ENCODE measurements at regions not wholly inside any gene's neighbourhood (a gene's known extent, or its start where the extent isn't known, plus 50 kb on each side); places are given as distances from the start of the nearest gene placed in this dataset.
"Not testable (repeated sequence)": the region's sequence is repeated elsewhere in the genome, so short reads cannot be mapped to it uniquely, and the experiment has no call there.

DNA sequence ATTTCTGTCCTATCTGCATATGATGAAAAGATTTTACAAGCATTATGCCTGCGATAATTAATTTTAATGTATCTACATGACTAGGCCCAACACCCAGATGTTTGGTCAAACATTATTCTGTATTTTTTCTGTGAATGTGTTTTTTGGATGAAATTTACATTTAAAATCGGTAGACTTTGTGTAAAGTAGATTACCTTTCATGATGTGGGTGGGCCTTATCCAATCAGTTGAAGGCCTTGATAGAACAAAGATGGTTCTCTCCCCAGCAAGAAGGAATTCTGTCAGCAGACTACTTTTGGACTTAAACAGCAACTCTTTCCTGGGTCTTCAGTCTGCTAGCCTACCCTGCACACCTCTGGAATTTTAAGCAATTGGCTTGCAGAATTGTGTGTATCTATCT, 844.0 kb downstream of the BRINP3 start:
- no peak for TF ChIP-seq CTCF (IDR thresholded peaks at IDR 0.05; ENCODE audit: insufficient read depth, low read length, poor library complexity, severe bottlenecking)
- H3K4me3 ChIP-seq (replicated peaks; ENCODE audit: low read depth, low read length), result no peak overlapping the region
- no peak for DNase-seq (ENCODE audit: extremely low read depth, insufficient read length)
- H3K36me3 ChIP-seq (ENCODE audit: control insufficient read depth, insufficient read depth, low read length), result no peaks in the 10 kb centered on the region
- no peaks in the 10 kb centered on the region for H3K27me3 ChIP-seq (replicated peaks; ENCODE audit: control insufficient read depth, insufficient read depth, low read length)

DNA sequence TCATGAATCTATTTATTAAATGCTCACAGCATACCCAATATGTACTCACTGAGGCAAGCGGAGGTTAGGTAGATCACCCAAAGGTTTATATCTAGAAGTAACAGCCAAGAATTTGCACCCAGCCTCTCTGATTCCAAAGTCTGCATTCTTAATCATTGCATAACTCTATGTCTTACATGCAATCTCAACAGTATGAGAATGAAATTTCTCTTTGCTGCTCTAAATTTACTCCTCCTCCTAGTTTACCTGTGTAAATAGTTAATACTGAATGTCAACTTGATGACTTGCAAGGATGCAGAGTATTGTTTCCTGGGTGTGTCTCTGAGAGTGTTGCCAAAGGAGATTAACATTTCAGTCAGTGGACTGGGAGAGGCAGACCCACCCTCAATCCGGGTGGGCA, 840.6 kb downstream of the BRINP3 start:
- Histone ChIP-seq H3K27me3 (replicated peaks; ENCODE audit: control insufficient read depth, insufficient read depth, low read length) (no peaks in the 10 kb centered on the region), H3K36me3 (ENCODE audit: control insufficient read depth, insufficient read depth, low read length) (no peaks in the 10 kb centered on the region), H3K4me3 (replicated peaks; ENCODE audit: low read depth, low read length) (no peak overlapping the region)
- no peak for TF ChIP-seq CTCF (IDR thresholded peaks at IDR 0.05; ENCODE audit: insufficient read depth, low read length, poor library complexity, severe bottlenecking)
- no peak for DNase-seq (ENCODE audit: extremely low read depth, insufficient read length)

DNA sequence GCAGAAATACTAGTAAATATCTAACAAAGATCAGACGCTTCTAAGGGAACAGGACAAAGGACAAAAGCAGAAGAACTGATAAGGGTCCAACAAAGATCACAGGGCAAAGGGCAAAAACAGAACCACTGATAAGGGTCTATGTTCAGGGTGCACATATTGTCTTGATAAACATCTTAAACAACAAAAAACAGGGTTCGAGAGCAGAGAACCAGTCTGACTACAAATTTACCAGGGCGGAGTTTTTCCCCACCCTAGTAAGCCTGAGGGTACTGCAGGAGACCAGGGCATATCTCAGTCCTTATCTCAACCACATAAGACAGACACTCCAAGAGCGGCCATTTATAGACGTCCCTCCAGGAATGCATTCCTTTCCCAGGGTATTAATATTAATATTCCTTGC, 833.5 kb downstream of the BRINP3 start:
- not testable (repeated sequence) for H3K4me3 ChIP-seq (replicated peaks; ENCODE audit: low read depth, low read length); H3K36me3 ChIP-seq (ENCODE audit: control insufficient read depth, insufficient read depth, low read length); H3K27me3 ChIP-seq (replicated peaks; ENCODE audit: control insufficient read depth, insufficient read depth, low read length); DNase-seq (ENCODE audit: extremely low read depth, insufficient read length)

- no peak for DNase-seq (ENCODE audit: extremely low read depth, insufficient read length)
- no peaks in the 10 kb centered on the region for H3K36me3 ChIP-seq (ENCODE audit: control insufficient read depth, insufficient read depth, low read length)
- TF ChIP-seq CTCF (IDR thresholded peaks at IDR 0.05; ENCODE audit: insufficient read depth, low read length, poor library complexity, severe bottlenecking), result no peak
These were observed 832.7 kb downstream of the BRINP3 start for GRCh38 chr1:189644970-189645369.

GRCh38 chr1:189646066-189646465, 831.6 kb downstream of the BRINP3 start:
- no peak for DNase-seq (ENCODE audit: extremely low read depth, insufficient read length)
- TF ChIP-seq CTCF (IDR thresholded peaks at IDR 0.05; ENCODE audit: insufficient read depth, low read length, poor library complexity, severe bottlenecking), result no peak
- Histone ChIP-seq H3K4me3 (replicated peaks; ENCODE audit: low read depth, low read length) (no peak overlapping the region), H3K36me3 (ENCODE audit: control insufficient read depth, insufficient read depth, low read length) (no peaks in the 10 kb centered on the region), H3K27me3 (replicated peaks; ENCODE audit: control insufficient read depth, insufficient read depth, low read length) (no peaks in the 10 kb centered on the region)

More at GRCh38 chr1:189644970-189645369, 832.7 kb downstream of the BRINP3 start:
- H3K27me3 ChIP-seq (replicated peaks; ENCODE audit: control insufficient read depth, insufficient read depth, low read length), result no peaks in the 10 kb centered on the region
- no peak overlapping the region for H3K4me3 ChIP-seq (replicated peaks; ENCODE audit: low read depth, low read length)

DNA sequence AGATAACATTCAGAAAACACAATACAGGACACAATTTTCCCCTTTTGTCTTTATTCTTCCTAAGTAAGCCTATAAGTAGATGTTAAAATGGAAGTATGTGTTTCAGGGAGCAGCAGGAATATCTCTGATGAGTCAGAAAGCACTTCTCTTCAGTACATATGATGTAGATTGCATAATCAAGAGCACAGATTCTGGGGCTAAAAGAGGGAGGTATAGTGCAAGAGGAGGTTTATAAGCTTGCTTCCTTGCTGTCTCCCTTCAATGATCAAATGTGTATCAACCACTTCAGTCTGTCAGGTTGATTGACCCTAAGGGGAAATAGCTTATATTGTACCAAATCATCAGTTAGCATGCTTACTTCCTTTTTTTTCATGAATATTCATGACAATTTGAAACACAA, 822.8 kb downstream of the BRINP3 start:
- no peaks in the 10 kb centered on the region for H3K36me3 ChIP-seq (ENCODE audit: control insufficient read depth, insufficient read depth, low read length)
- H3K4me3 ChIP-seq (replicated peaks; ENCODE audit: low read depth, low read length), result no peak overlapping the region
- DNase-seq (ENCODE audit: extremely low read depth, insufficient read length), result no peak
- TF ChIP-seq CTCF (IDR thresholded peaks at IDR 0.05; ENCODE audit: insufficient read depth, low read length, poor library complexity, severe bottlenecking), result no peak
- no peaks in the 10 kb centered on the region for H3K27me3 ChIP-seq (replicated peaks; ENCODE audit: control insufficient read depth, insufficient read depth, low read length)

Data from GM06990 (cell line).